Prostate gland (tissue), 2 donors: ENCODE measurements at regions not wholly inside any gene's neighbourhood (a gene's known extent, or its start where the extent isn't known, plus 50 kb on each side); places are given as distances from the start of the nearest gene placed in this dataset.
A peak's percentile ranks its signal among the peaks of the same experiment; 100 is the strongest.

Experiments used
- CTCF ChIP-seq, 4 experiments: fragments of 200-600 bp in 2 of 4; fragments of 450-650 bp in 2 of 4; sonication (generic) in 2 of 4; IDR thresholded peaks; 1 replicate in 3 of 4; 2 replicates in 1 of 4; pipeline ENCODE4 v1.5.1; 2016 to 2019; ENCODE audit warnings: antibody characterized with exemption in 4 of 4, mild to moderate bottlenecking in 2 of 4, moderate library complexity in 2 of 4
- POLR2A ChIP-seq: fragments of 450-650 bp; IDR thresholded peaks from one replicate; pipeline ENCODE4 v1.6.1; 2016; ENCODE audit warnings: antibody characterized with exemption, mild to moderate bottlenecking
- POLR2AphosphoS5 ChIP-seq: sonication (generic); formaldehyde crosslinking; IDR thresholded peaks from one replicate; pipeline ENCODE4 v1.6.1; 2017; ENCODE audit warnings: antibody characterized with exemption

- TF ChIP-seq POLR2A = no peak
- no peak for TF ChIP-seq CTCF (IDR thresholded peaks at IDR 0.05)
- peak; percentile 64 for TF ChIP-seq POLR2AphosphoS5
Observed at GRCh38 chr9:87249029-87249428, 248.6 kb upstream of the DAPK1 start.
